ELR (cell line): ENCODE measurements at regions not wholly inside any gene's neighbourhood (a gene's known extent, or its start where the extent isn't known, plus 50 kb on each side); places are given as distances from the start of the nearest gene placed in this dataset.
A peak's percentile ranks its signal among the peaks of the same experiment; 100 is the strongest.

Experiments used
- DNase-seq: peaks from one replicate; pipeline ENCODE4 v3.0.0-alpha.2; 2015; ENCODE audit warnings: low read depth

GRCh38 chr3:107468782-107469181 lies 54.0 kb upstream of the BBX start:
- no peak for DNase-seq

GRCh38 chr3:107470496-107470895 lies 52.3 kb upstream of the BBX start:
- peak; percentile 13 for DNase-seq
